Activated CD8-positive, alpha-beta T cell treated with anti-CD3 and anti-CD28 coated beads for 36 hours (primary cell): ENCODE measurements at regions not wholly inside any gene's neighbourhood (a gene's known extent, or its start where the extent isn't known, plus 50 kb on each side); places are given as distances from the start of the nearest gene placed in this dataset.

Source experiments
- ATAC-seq: fragments of 200-7000 bp; cut with Tn5 transposase; one replicate; pipeline ENCODE4 v1.10.0; 2021; ENCODE audit warnings: mild to moderate bottlenecking, moderate library complexity
- CTCF ChIA-PET: fragments of 350-600 bp; sonication (Branson Sonifier 250); formaldehyde crosslinking; loops from one replicate; lab custom pipeline; 2021; ENCODE audit warnings: antibody characterized with exemption; lab: Charles Lee
- POLR2A ChIA-PET: fragments of 350-600 bp; sonication (Branson Sonifier 250); formaldehyde crosslinking; loops from one replicate; lab custom pipeline; 2021; ENCODE audit warnings: antibody characterized with exemption; lab: Charles Lee
- DNase-seq: peaks from one replicate; pipeline ENCODE4 v3.0.0-alpha.2; 2020
- H3K27ac Mint-ChIP-seq: one replicate; pipeline ENCODE4 v1.8.0; 2021; ENCODE audit warnings: mild to moderate bottlenecking, mixed read lengths
- H3K27me3 Mint-ChIP-seq: one replicate; pipeline ENCODE4 v1.8.0; 2021; ENCODE audit warnings: mixed read lengths
- H3K36me3 Mint-ChIP-seq: one replicate; pipeline ENCODE4 v1.8.0; 2021; ENCODE audit warnings: low read depth, mixed read lengths
- H3K4me1 Mint-ChIP-seq: one replicate; pipeline ENCODE4 v1.8.0; 2021; ENCODE audit warnings: low read depth, mixed read lengths
- H3K4me3 Mint-ChIP-seq: one replicate; pipeline ENCODE4 v1.8.0; 2021; ENCODE audit warnings: mild to moderate bottlenecking, moderate library complexity, mixed read lengths
- H3K9me3 Mint-ChIP-seq: one replicate; pipeline ENCODE4 v1.8.0; 2021; ENCODE audit warnings: mixed read lengths
- intact Hi-C: fragments of 100-400 bp; cut with micrococcal nuclease; formaldehyde crosslinking; loops from one replicate; pipeline ENCODE4 v1.10.0; 2022
- TF ChIP-seq, protein P1 (sequence below): fragments of 200-600 bp; IDR thresholded peaks from one replicate; pipeline ENCODE4 v1.8.0; 2022; ENCODE audit warnings: antibody characterized with exemption, mild to moderate bottlenecking

DNA sequence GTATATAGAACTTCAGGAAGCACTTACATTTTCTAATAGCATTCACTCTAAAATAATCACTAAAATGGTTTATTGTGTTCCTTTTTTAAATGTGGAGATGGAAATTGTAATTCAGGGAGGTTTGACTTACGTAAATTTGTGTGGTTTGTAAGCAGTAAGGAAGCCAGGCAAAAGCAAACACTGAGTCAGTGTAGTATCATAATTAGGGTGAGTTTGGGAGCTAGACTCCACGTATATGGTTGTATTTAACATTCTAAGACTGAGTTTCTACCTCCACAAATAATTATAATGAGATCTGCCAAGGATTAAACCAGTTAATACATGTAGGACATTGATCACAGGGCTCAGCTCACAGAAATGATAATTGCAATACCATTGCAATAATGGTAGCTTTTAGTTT is 425.5 kb downstream of the CBLN4 start:
- H3K4me1 Mint-ChIP-seq = no peaks in the 10 kb centered on the region
- DNase-seq (no peak), ATAC-seq (no peak)
- no peak overlapping the region for H3K27ac Mint-ChIP-seq
- H3K9me3 Mint-ChIP-seq = peaks cover 3% of the 10 kb centered on the region
- intact Hi-C loops = no loop called here
- no peak overlapping the region for H3K4me3 Mint-ChIP-seq
- H3K27me3 Mint-ChIP-seq = no peaks in the 10 kb centered on the region
- TF ChIP-seq, protein P1, sequence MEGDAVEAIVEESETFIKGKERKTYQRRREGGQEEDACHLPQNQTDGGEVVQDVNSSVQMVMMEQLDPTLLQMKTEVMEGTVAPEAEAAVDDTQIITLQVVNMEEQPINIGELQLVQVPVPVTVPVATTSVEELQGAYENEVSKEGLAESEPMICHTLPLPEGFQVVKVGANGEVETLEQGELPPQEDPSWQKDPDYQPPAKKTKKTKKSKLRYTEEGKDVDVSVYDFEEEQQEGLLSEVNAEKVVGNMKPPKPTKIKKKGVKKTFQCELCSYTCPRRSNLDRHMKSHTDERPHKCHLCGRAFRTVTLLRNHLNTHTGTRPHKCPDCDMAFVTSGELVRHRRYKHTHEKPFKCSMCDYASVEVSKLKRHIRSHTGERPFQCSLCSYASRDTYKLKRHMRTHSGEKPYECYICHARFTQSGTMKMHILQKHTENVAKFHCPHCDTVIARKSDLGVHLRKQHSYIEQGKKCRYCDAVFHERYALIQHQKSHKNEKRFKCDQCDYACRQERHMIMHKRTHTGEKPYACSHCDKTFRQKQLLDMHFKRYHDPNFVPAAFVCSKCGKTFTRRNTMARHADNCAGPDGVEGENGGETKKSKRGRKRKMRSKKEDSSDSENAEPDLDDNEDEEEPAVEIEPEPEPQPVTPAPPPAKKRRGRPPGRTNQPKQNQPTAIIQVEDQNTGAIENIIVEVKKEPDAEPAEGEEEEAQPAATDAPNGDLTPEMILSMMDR = no peak
- ChIA-PET POLR2A (interaction anchor here (0.6 kb wide), 1 partner anchor 1594 kb away, joined by 3 read pairs; no protein-coding TSS in a partner anchor), CTCF (no interaction called here)
- H3K36me3 Mint-ChIP-seq = no peaks in the 10 kb centered on the region

DNA sequence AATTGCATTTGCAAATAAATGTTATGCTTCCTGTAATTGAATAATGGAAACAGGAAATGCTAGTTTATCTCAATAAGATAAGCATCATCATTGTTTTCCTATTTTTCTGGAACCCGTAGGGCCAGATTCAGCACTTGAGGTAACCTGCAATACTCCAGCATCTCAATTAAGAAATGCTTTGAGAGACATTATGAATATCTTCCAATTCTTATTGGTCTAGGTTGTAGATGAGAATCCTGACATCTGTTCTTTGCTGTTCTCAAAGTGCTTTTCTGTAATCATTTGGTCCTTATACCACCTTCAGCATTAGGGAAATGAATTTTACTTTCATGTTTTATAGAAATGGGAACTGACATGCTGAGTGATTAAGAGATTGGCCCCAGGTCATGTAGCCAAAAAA is 428.3 kb downstream of the CBLN4 start:
- TF ChIP-seq, protein P1 = no peak
- ChIA-PET CTCF (no interaction called here), POLR2A (no interaction called here)
- H3K4me1 Mint-ChIP-seq = no peaks in the 10 kb centered on the region
- no peaks in the 10 kb centered on the region for H3K27me3 Mint-ChIP-seq
- ATAC-seq = no peak
- H3K9me3 Mint-ChIP-seq = peaks cover 3% of the 10 kb centered on the region
- intact Hi-C loops = no loop called here
- no peak overlapping the region for H3K27ac Mint-ChIP-seq
- H3K4me3 Mint-ChIP-seq = no peak overlapping the region
- DNase-seq = no peak
- H3K36me3 Mint-ChIP-seq = no peaks in the 10 kb centered on the region

DNA sequence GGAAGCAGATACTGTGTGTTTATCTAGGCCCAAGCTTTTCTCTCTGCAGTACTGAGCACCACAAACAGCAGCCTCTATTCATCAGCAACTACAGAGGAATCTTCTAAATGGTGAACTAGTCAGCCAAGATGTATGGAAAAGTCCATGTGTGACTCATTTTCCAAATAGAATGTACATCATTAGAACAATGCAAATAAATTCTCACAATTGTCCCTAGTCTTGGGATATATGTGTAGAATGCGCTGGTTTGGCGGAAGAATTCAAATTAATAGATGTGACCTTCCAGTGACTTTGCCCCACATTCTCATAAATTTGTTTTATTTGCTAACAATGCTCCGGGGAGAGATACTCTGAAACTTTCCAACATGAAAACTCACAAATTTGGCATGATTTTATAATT is 436.2 kb downstream of the CBLN4 start:
- no peaks in the 10 kb centered on the region for H3K36me3 Mint-ChIP-seq
- ATAC-seq (no peak), DNase-seq (no peak)
- intact Hi-C loops = no loop called here
- no peak overlapping the region for H3K27ac Mint-ChIP-seq
- H3K4me1 Mint-ChIP-seq = no peaks in the 10 kb centered on the region
- ChIA-PET CTCF (no interaction called here), POLR2A (no interaction called here)
- no peaks in the 10 kb centered on the region for H3K27me3 Mint-ChIP-seq
- no peak overlapping the region for H3K4me3 Mint-ChIP-seq
- TF ChIP-seq, protein P1 = no peak
- H3K9me3 Mint-ChIP-seq = peaks cover 3% of the 10 kb centered on the region

DNA sequence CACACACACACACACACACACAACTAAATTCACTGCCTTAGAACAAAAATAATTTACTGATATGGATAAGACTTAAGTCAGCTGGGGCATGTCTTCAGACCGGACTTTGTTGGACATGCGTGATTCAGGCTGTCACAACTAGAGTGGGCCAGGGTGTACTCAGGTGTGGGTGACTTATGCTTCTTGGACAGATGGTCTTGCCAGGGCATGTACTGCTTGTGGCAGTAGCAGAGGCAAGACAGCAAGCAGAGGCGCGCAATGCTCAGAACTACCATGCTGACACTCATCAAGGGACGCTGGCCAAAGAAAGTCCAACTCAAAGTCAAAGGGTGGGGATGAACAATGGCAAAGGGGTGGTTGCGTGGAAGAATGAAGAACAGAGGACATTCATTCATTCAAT is 437.5 kb downstream of the CBLN4 start:
- no peak for ATAC-seq
- H3K27ac Mint-ChIP-seq = no peak overlapping the region
- TF ChIP-seq, protein P1 = no peak
- no peak overlapping the region for H3K4me3 Mint-ChIP-seq
- DNase-seq = no peak
- intact Hi-C loops = no loop called here
- ChIA-PET CTCF (no interaction called here), POLR2A (no interaction called here)
- H3K9me3 Mint-ChIP-seq = peaks cover 3% of the 10 kb centered on the region
- no peaks in the 10 kb centered on the region for H3K4me1 Mint-ChIP-seq
- no peaks in the 10 kb centered on the region for H3K27me3 Mint-ChIP-seq
- H3K36me3 Mint-ChIP-seq = no peaks in the 10 kb centered on the region

DNA sequence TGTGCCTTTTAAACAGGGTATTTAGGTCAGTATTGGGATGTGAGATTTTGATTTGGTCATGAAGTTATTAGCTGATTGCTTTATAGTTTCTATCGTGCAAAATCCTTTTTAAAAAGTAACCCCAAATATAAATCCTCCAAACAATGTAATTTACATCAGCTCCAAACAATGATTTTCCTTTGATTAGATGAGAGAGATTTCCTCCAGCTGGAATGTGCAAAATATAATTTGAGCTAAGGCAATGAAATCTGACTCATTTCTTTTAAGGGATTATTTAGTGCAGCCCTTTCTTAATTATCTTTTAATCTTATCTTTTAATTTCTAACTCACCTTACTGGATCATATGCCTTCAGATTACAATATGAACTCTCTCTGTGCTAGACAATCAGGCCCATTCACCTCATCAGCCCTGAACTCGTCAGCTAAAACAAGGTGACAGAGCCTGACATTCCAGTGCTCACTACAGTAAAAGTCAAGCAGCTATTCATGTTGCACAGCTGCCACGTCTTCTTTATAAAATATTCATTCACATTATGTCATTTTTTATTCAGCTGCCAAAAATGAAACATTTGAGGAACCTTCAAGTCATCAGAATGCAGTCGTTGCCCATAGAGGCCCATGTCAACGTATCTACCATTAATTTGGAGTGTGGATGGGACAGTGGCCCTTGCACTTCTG is 440.1 kb downstream of the CBLN4 start:
- H3K27ac Mint-ChIP-seq = no peak overlapping the region
- H3K27me3 Mint-ChIP-seq = no peaks in the 10 kb centered on the region
- ChIA-PET POLR2A (no interaction called here), CTCF (no interaction called here)
- DNase-seq (no peak), ATAC-seq (no peak)
- TF ChIP-seq, protein P1 = no peak
- H3K36me3 Mint-ChIP-seq = no peaks in the 10 kb centered on the region
- H3K4me3 Mint-ChIP-seq = no peak overlapping the region
- H3K9me3 Mint-ChIP-seq = peaks cover 3% of the 10 kb centered on the region
- H3K4me1 Mint-ChIP-seq = no peaks in the 10 kb centered on the region
- intact Hi-C loops = no loop called here
